A549 (cell line): ENCODE measurements at regions not wholly inside any gene's neighbourhood (a gene's known extent, or its start where the extent isn't known, plus 50 kb on each side); places are given as distances from the start of the nearest gene placed in this dataset.

Experiments
- ATAC-seq, 2 experiments: fragments of 200-7000 bp in 1 of 2; fragments of >200 bp in 1 of 2; cut with Nextera tagmentation in 1 of 2; cut with Tn5 transposase in 1 of 2; 3 replicates each; pipeline versions ENCODE4 v1.8.0 to v1.9.1; 2018 to 2020; ENCODE audit warnings: mild to moderate bottlenecking in 1 of 2, moderate library complexity in 1 of 2
- CTCF ChIA-PET: fragments of 300-600 bp; sonication (Branson Sonifier 250); formaldehyde crosslinking; extraction: SDS; loops from one replicate; lab custom pipeline; 2021; ENCODE audit warnings: antibody characterized with exemption, inconsistent platforms; lab: Yijun Ruan, JAX
- POLR2A ChIA-PET: fragments of 350-600 bp; formaldehyde crosslinking; extraction: SDS; loops from one replicate; lab custom pipeline; 2021; ENCODE audit warnings: antibody characterized with exemption, inconsistent platforms; lab: Yijun Ruan, JAX
- DNase-seq, 2 experiments: peaks; one replicate each; pipeline versions ENCODE4 v3.0.0 to v3.0.0-alpha.2; 2011 to 2016; ENCODE audit warnings: low read depth in 1 of 2, low spot score in 1 of 2
- FAIRE-seq: peaks from 2 replicates; lab custom pipeline; 2011; peaks lifted over from hg19 to GRCh38; lab: Jason Lieb, UNC
- H3K27ac ChIP-seq, 2 experiments: fragments of >200 bp; sonication (Bioruptor Twin); formaldehyde crosslinking; 3 replicates each; pipeline ENCODE4 v1.5.1; 2016 to 2017
- H3K4me1 ChIP-seq: fragments of >200 bp; sonication (Bioruptor Twin); formaldehyde crosslinking; 3 replicates; pipeline ENCODE4 v1.6.1; 2016
- H3K4me2 ChIP-seq: fragments of >200 bp; sonication (Bioruptor Twin); formaldehyde crosslinking; 3 replicates; pipeline ENCODE4 v1.6.1; 2016
- H3K4me3 ChIP-seq: fragments of >200 bp; sonication (Bioruptor Twin); formaldehyde crosslinking; 3 replicates; pipeline ENCODE4 v1.5.1; 2016
- H3K9me3 ChIP-seq: fragments of >200 bp; sonication (Bioruptor Twin); formaldehyde crosslinking; 3 replicates; pipeline ENCODE4 v1.6.1; 2016
- BHLHE40 ChIP-seq: IDR thresholded peaks from 2 replicates; pipeline ENCODE4 v1.6.1; 2012; ENCODE audit warnings: low read depth, low read length, inconsistent platforms
- CHD4 ChIP-seq: fragments of 200-600 bp; sonication (generic); IDR thresholded peaks from 2 replicates; pipeline ENCODE4 v1.6.1; 2016; ENCODE audit warnings: antibody characterized with exemption, mild to moderate bottlenecking, borderline replicate concordance
- ELK1 ChIP-seq: fragments of 150-350 bp; IDR thresholded peaks from 2 replicates; pipeline ENCODE4 v1.6.1; 2014; ENCODE audit warnings: low read depth, mild to moderate bottlenecking, low read length
- ESRRA ChIP-seq: fragments of 150-350 bp; IDR thresholded peaks from 2 replicates; pipeline ENCODE4 v1.6.1; 2014; ENCODE audit warnings: mild to moderate bottlenecking, low read length, borderline replicate concordance
- FOSB ChIP-seq: fragments of 250-450 bp; sonication (Bioruptor Pico); IDR thresholded peaks from 2 replicates; pipeline ENCODE4 v1.5.0; 2020; ENCODE audit warnings: mild to moderate bottlenecking, moderate library complexity
- HDAC2 ChIP-seq: fragments of 200-600 bp; sonication (generic); IDR thresholded peaks from 2 replicates; pipeline ENCODE4 v1.6.1; 2016
- HES2 ChIP-seq: fragments of >200 bp; sonication (Bioruptor Twin); formaldehyde crosslinking; IDR thresholded peaks from 2 replicates; pipeline ENCODE4 v1.6.1; 2016
- HMGXB4 ChIP-seq: fragments of 250-450 bp; sonication (Bioruptor Pico); IDR thresholded peaks from 2 replicates; pipeline ENCODE4 v1.5.0; 2021; ENCODE audit warnings: mild to moderate bottlenecking, moderate library complexity, borderline replicate concordance
- KDM1A ChIP-seq: fragments of 200-600 bp; sonication (generic); IDR thresholded peaks from 2 replicates; pipeline ENCODE4 v1.6.1; 2016; ENCODE audit warnings: low read depth, mild to moderate bottlenecking
- MAFK ChIP-seq: fragments of 450-650 bp; IDR thresholded peaks from 2 replicates; pipeline ENCODE4 v1.6.1; 2014; ENCODE audit not compliant: partially characterized antibody
- MAX ChIP-seq: IDR thresholded peaks from 2 replicates; pipeline ENCODE4 v1.6.1; 2012
- MAZ ChIP-seq: fragments of 150-350 bp; IDR thresholded peaks from 2 replicates; pipeline ENCODE4 v1.6.1; 2014; ENCODE audit warnings: antibody characterized with exemption, low read depth, low read length, borderline replicate concordance
- PHF8 ChIP-seq: fragments of 200-600 bp; sonication (generic); IDR thresholded peaks from 2 replicates; pipeline ENCODE4 v1.6.1; 2016; ENCODE audit warnings: low read depth, mild to moderate bottlenecking, antibody characterized with exemption, moderate library complexity, borderline replicate concordance
- POLR2A ChIP-seq: IDR thresholded peaks from 2 replicates; pipeline ENCODE4 v1.6.1; 2012; ENCODE audit warnings: mild to moderate bottlenecking, low read length
- RAD21 ChIP-seq, 2 experiments: fragments of >200 bp in 1 of 2; sonication (Bioruptor Twin) in 1 of 2; formaldehyde crosslinking in 1 of 2; IDR thresholded peaks in 1 of 2; conservative IDR thresholded peaks in 1 of 2; 2 replicates in 1 of 2; 3 replicates in 1 of 2; pipeline ENCODE4 v1.6.1; 2012 to 2018; ENCODE audit warnings: inconsistent platforms in 1 of 2
- RCOR1 ChIP-seq: fragments of 150-350 bp; IDR thresholded peaks from 2 replicates; pipeline ENCODE4 v1.6.1; 2014; ENCODE audit warnings: antibody characterized with exemption, low read length, low read depth
- REST ChIP-seq: fragments of 200-600 bp; sonication (generic); IDR thresholded peaks from 2 replicates; pipeline ENCODE4 v1.6.1; 2016; ENCODE audit warnings: antibody characterized with exemption, mild to moderate bottlenecking, moderate library complexity
- RFX5 ChIP-seq: fragments of 450-650 bp; IDR thresholded peaks from 2 replicates; pipeline ENCODE4 v1.7.1; 2014; ENCODE audit warnings: antibody characterized with exemption, mild to moderate bottlenecking, moderate library complexity
- SREBF2 ChIP-seq: fragments of 450-650 bp; IDR thresholded peaks from 2 replicates; pipeline ENCODE4 v1.6.1; 2014; ENCODE audit warnings: mild to moderate bottlenecking, moderate library complexity
- TFCP2L1 ChIP-seq: fragments of 250-450 bp; sonication (Bioruptor Pico); IDR thresholded peaks from 2 replicates; pipeline ENCODE4 v1.5.0; 2021; ENCODE audit warnings: mild to moderate bottlenecking
- USF2 ChIP-seq: fragments of 450-650 bp; IDR thresholded peaks from 2 replicates; pipeline ENCODE4 v1.6.1; 2014; ENCODE audit warnings: antibody characterized with exemption
- ZC3H11A ChIP-seq: fragments of 450-650 bp; IDR thresholded peaks from 2 replicates; pipeline ENCODE4 v1.6.1; 2014; ENCODE audit warnings: antibody characterized with exemption, mild to moderate bottlenecking
- ZNF302 ChIP-seq: fragments of 250-450 bp; sonication (Bioruptor Pico); IDR thresholded peaks from 2 replicates; pipeline ENCODE4 v1.9.0; 2021; ENCODE audit warnings: inconsistent platforms, mild to moderate bottlenecking, moderate library complexity
- WGBS: methylation state at CpG from one replicate; pipeline ENCODE4 v1.1.6; 2017; ENCODE audit errors: missing lambda C conversion rate; 5-methylcytosine and 5-hydroxymethylcytosine counted together
- TF ChIP-seq, protein P1 (sequence below): IDR thresholded peaks from 2 replicates; pipeline ENCODE4 v1.6.1; 2012; ENCODE audit warnings: low read depth, borderline replicate concordance

GRCh38 chr17:77281904-77282367 lies 141.2 kb downstream of the SEC14L1 start:
- POLR2A ChIA-PET = no interaction called here
- FAIRE-seq (no peak), ATAC-seq (peak; percentile 15 to 19), DNase-seq (peak; percentile 74 to 81)
- WGBS = 2% methylated on average over 20 of the region's 20 CpGs
- Histone ChIP-seq H3K9me3 (no peaks in the 10 kb centered on the region), H3K27ac (peak overlapping the region; percentile 91 to 94), H3K4me1 (peaks cover 51% of the 10 kb centered on the region), H3K4me2 (peak overlapping the region; percentile 86), H3K4me3 (peak overlapping the region; percentile 81)
- CTCF ChIA-PET = interaction anchor here (0.6 to 2.6 kb wide), 12 partner anchors 8 to 208 kb away, joined by 3 to 16 read pairs (median 4); no protein-coding TSS in a partner anchor
- TF ChIP-seq ZNF302 (CRISPR knock-in tag) (no peak), CHD4 (peak; percentile 97), ESRRA (peak; percentile 80; the same call in 1 of the 2 replicates), PHF8 (peak; percentile 14), RAD21 (conservative IDR thresholded peaks at IDR 0.05 in 1 of 2, IDR thresholded peaks at IDR 0.05 in 1 of 2) (0 out of 5 replicates have a peak, but pooled peaks of 1 of the 2 experiments have one; percentile 11), HDAC2 (peak; percentile 95), ELK1 (no peak), KDM1A (peak; percentile 98), POLR2A (0 out of 2 replicates have a peak, but pooled peaks have one; percentile 13), HMGXB4 (CRISPR knock-in tag) (no peak), MAFK (no peak), TFCP2L1 (CRISPR knock-in tag) (0 out of 2 replicates have a peak, but pooled peaks have one; percentile 23), MAX (peak; percentile 16; the same call in 1 of the 2 replicates), RFX5 (no peak), USF2 (no peak)

DNA sequence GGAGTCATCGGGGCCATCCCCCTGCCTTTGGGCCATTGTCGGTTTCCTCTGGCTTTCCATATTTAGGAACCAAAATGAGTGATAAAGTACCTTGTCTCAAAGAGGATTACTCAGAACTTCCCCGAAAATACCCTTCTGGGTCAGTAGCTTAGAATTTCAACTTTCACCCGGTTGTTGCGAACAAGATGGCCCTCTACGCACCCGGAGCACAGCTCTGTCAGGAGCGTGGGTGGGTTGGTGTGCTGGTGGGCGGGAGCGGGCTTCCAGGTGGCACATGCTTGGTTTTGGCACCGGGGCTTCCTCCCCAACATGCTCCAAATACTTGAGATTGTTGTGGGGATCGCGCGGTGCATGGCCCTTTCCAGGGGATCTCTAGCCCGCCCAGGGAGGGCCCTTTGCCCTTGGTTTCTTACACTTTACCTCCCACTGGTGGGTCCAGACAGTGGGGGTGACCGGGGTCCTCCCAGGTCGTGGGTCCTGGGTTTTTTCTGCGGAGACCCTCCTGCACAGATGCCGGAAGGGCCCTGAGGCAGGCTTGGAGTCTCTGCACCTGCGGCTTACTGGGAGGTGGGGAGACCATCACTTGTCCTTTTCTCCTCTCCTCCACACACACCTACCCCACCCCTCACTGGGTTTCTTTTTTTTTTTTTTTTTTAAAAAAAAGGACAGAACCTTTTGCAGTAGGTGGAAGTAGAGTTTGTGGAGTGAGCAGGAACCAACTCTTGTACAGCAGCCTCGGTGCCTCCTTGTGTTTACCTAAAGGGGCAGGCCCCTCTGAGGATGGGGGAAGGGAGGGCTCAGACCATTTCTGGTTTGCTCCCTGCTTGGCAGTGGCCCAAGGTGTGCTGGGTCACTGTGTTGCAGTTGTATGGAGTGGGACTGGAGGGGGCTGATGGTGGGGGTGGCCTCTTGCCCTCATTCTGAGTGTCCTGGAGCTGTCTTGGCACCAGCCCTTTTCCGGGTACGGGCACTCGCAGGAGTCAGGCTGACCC lies 142.1 kb downstream of the SEC14L1 start:
- ChIA-PET POLR2A (no interaction called here), CTCF (interaction anchor here (1.0 to 2.6 kb wide), 9 partner anchors 11 to 207 kb away, joined by 3 to 16 read pairs (median 6); no protein-coding TSS in a partner anchor)
- FAIRE-seq (no peak), DNase-seq (peak in 1 of 2 experiments; percentile 72), ATAC-seq (no peak)
- no peaks in the 10 kb centered on the region for H3K9me3 ChIP-seq
- H3K4me1 ChIP-seq = peaks cover 60% of the 10 kb centered on the region
- peak overlapping the region; percentile 91 to 94 for H3K27ac ChIP-seq
- H3K4me2 ChIP-seq = peak overlapping the region; percentile 86
- peak overlapping the region; percentile 81 for H3K4me3 ChIP-seq
- 15% methylated on average over 24 of the region's 24 CpGs for WGBS
- TF ChIP-seq REST (no peak), HES2 (no peak), ZC3H11A (no peak), BHLHE40 (no peak), FOSB (CRISPR knock-in tag) (peak; percentile 64), SREBF2 (no peak), RFX5 (no peak), RCOR1 (no peak), MAZ (no peak)
- TF ChIP-seq, protein P1, sequence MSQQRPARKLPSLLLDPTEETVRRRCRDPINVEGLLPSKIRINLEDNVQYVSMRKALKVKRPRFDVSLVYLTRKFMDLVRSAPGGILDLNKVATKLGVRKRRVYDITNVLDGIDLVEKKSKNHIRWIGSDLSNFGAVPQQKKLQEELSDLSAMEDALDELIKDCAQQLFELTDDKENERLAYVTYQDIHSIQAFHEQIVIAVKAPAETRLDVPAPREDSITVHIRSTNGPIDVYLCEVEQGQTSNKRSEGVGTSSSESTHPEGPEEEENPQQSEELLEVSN = 0 out of 2 replicates have a peak, but pooled peaks have one; percentile 52
